ENCODE measurements at regions not wholly inside any gene's neighbourhood (a gene's known extent, or its start where the extent isn't known, plus 50 kb on each side); places are given as distances from the start of the nearest gene placed in this dataset.

GRCh38 chr5:87002485-87002884 is 265.2 kb upstream of the RASA1 start:
- Histone ChIP-seq H3K27me3 (ENCODE audit: control insufficient read depth in 2 of 2, insufficient read depth in 2 of 2, low read length in 2 of 2) (peaks cover 1 to 2% of the 10 kb centered on the region in 2 experiments), H3K36me3 (ENCODE audit: control insufficient read depth in 2 of 2, extremely low read depth in 1 of 2, insufficient read depth in 2 of 2, low read length in 2 of 2) (no peaks in the 10 kb centered on the region), H3K4me1 (ENCODE audit: control insufficient read depth, extremely low read depth, insufficient read depth, low read length) (no peaks in the 10 kb centered on the region), H2AFZ (ENCODE audit: low read depth, low read length) (no peak overlapping the region), H3K4me3 (replicated peaks in 1 of 3; ENCODE audit: insufficient read depth in 1 of 3, low read depth in 1 of 3, low read length in 3 of 3) (no peak overlapping the region), H3K9me1 (replicated peaks; ENCODE audit: control insufficient read depth, extremely low read depth, insufficient read depth, low read length) (no peaks in the 10 kb centered on the region), H4K20me1 (replicated peaks; ENCODE audit: control insufficient read depth, extremely low read depth, insufficient read depth, low read length) (no peaks in the 10 kb centered on the region), H3K9ac (replicated peaks; ENCODE audit: extremely low read depth, insufficient read depth, low read length) (no peak overlapping the region), H3K27ac (ENCODE audit: insufficient read depth, low read depth, low read length) (no peak overlapping the region), H3K79me2 (ENCODE audit: control insufficient read depth, insufficient read depth, low read length) (no peaks in the 10 kb centered on the region), H3K9me3 (replicated peaks; ENCODE audit: control insufficient read depth, insufficient read depth, low read length) (no peaks in the 10 kb centered on the region), H3K4me2 (ENCODE audit: insufficient read depth, low read length) (no peak overlapping the region)
- intact Hi-C loops (cut with micrococcal nuclease), result no loop called here
- no TSS peak for BruUV-seq (replicated peaks)
- TF ChIP-seq FOS (IDR thresholded peaks at IDR 0.05; ENCODE audit: borderline replicate concordance, insufficient read depth, low read length) (peak; percentile 12), CTCF (IDR thresholded peaks at IDR 0.05; ENCODE audit: extremely low read depth in 1 of 2, insufficient read depth in 1 of 2, low read depth in 1 of 2, low read length in 2 of 2) (no peak)
- no peak for DNase-seq (ENCODE audit: low read depth, low spot score)
- dilution Hi-C loops (cut with MboI; ENCODE audit: extremely low pct_ligation_motif_present, low sequenced_read_pairs), result no loop called here
- ChIA-PET CTCF (interaction anchor here (0.9 to 1.0 kb wide), 2 partner anchors 9 to 34 kb away, joined by 3 to 4 read pairs; no protein-coding TSS in a partner anchor), POLR2A (no interaction called here)
- no peak for FAIRE-seq

GRCh38 chr5:87004101-87004500 is 263.6 kb upstream of the RASA1 start:
- H3K27ac ChIP-seq (ENCODE audit: insufficient read depth, low read depth, low read length), result no peak overlapping the region
- H3K4me1 ChIP-seq (ENCODE audit: control insufficient read depth, extremely low read depth, insufficient read depth, low read length), result no peaks in the 10 kb centered on the region
- ChIA-PET CTCF (interaction anchor here (0.7 kb wide), 1 partner anchor 18 kb away, joined by 3 read pairs; no protein-coding TSS in a partner anchor), POLR2A (no interaction called here)
- intact Hi-C loops (cut with micrococcal nuclease), result no loop called here
- TF ChIP-seq POLR2A (IDR thresholded peaks at IDR 0.05; ENCODE audit: low read depth, low read length) (no peak), CTCF (IDR thresholded peaks at IDR 0.05; ENCODE audit: extremely low read depth in 1 of 2, insufficient read depth in 1 of 2, low read depth in 1 of 2, low read length in 2 of 2) (no peak), JUN (IDR thresholded peaks at IDR 0.05; ENCODE audit: borderline replicate concordance, insufficient read depth, insufficient read length, low read depth) (no peak), POLR2AphosphoS5 (IDR thresholded peaks at IDR 0.05; ENCODE audit: insufficient read depth, low read depth, low read length) (no peak), GATA2 (IDR thresholded peaks at IDR 0.05; ENCODE audit: insufficient read depth, insufficient read length, low read depth, low read length) (no peak), MYC (IDR thresholded peaks at IDR 0.05; ENCODE audit: low read depth, low read length) (no peak), FOS (IDR thresholded peaks at IDR 0.05; ENCODE audit: borderline replicate concordance, insufficient read depth, low read length) (no peak)
- no peaks in the 10 kb centered on the region for H3K27me3 ChIP-seq (ENCODE audit: control insufficient read depth in 2 of 2, insufficient read depth in 2 of 2, low read length in 2 of 2)
- no peak overlapping the region for H2AFZ ChIP-seq (ENCODE audit: low read depth, low read length)
- no peaks in the 10 kb centered on the region for H3K79me2 ChIP-seq (ENCODE audit: control insufficient read depth, insufficient read depth, low read length)
- no peaks in the 10 kb centered on the region for H3K9me1 ChIP-seq (replicated peaks; ENCODE audit: control insufficient read depth, extremely low read depth, insufficient read depth, low read length)
- DNase-seq (ENCODE audit: low read depth, low spot score), result no peak
- H4K20me1 ChIP-seq (replicated peaks; ENCODE audit: control insufficient read depth, extremely low read depth, insufficient read depth, low read length), result no peaks in the 10 kb centered on the region
- no peak overlapping the region for H3K9ac ChIP-seq (replicated peaks; ENCODE audit: extremely low read depth, insufficient read depth, low read length)
- dilution Hi-C loops (cut with MboI; ENCODE audit: extremely low pct_ligation_motif_present, low sequenced_read_pairs), result no loop called here
- FAIRE-seq, result no peak
- BruUV-seq (replicated peaks), result no TSS peak
- H3K36me3 ChIP-seq (ENCODE audit: control insufficient read depth in 2 of 2, extremely low read depth in 1 of 2, insufficient read depth in 2 of 2, low read length in 2 of 2), result no peaks in the 10 kb centered on the region
- H3K4me3 ChIP-seq (replicated peaks in 1 of 3; ENCODE audit: insufficient read depth in 1 of 3, low read depth in 1 of 3, low read length in 3 of 3), result no peak overlapping the region
- H3K9me3 ChIP-seq (replicated peaks; ENCODE audit: control insufficient read depth, insufficient read depth, low read length), result no peaks in the 10 kb centered on the region
- H3K4me2 ChIP-seq (ENCODE audit: insufficient read depth, low read length), result no peak overlapping the region
